WERI-Rb-1 (cell line): ENCODE measurements at regions not wholly inside any gene's neighbourhood (a gene's known extent, or its start where the extent isn't known, plus 50 kb on each side); places are given as distances from the start of the nearest gene placed in this dataset.

Source experiments
- DNase-seq: peaks from one replicate; pipeline ENCODE4 v3.0.0-alpha.2; 2020
- H3K27ac ChIP-seq: fragments of 250-450 bp; sonication (Bioruptor Pico); 2 replicates; pipeline ENCODE4 v1.5.1; 2020; ENCODE audit warnings: mild to moderate bottlenecking, moderate library complexity
- H3K27me3 ChIP-seq: fragments of 250-450 bp; sonication (Bioruptor Pico); 2 replicates; pipeline ENCODE4 v1.5.1; 2021; ENCODE audit warnings: mild to moderate bottlenecking, low read depth, moderate library complexity; ENCODE audit not compliant: insufficient read depth, severe bottlenecking
- H3K36me3 ChIP-seq: fragments of 250-450 bp; sonication (Bioruptor Pico); 2 replicates; pipeline ENCODE4 v1.5.1; 2020; ENCODE audit warnings: mild to moderate bottlenecking, moderate library complexity
- H3K4me3 ChIP-seq: 2 replicates; pipeline ENCODE4 v1.5.1; 2011; ENCODE audit warnings: low read depth, mild to moderate bottlenecking, control low read depth, low read length
- H3K9me3 ChIP-seq: fragments of 250-450 bp; sonication (Bioruptor Pico); 2 replicates; pipeline ENCODE4 v1.5.1; 2021; ENCODE audit warnings: mild to moderate bottlenecking, moderate library complexity; ENCODE audit not compliant: severe bottlenecking
- TF ChIP-seq, protein P1 (sequence below): IDR thresholded peaks from 2 replicates; pipeline ENCODE4 v1.5.1; 2011; ENCODE audit warnings: low read depth, mild to moderate bottlenecking, control low read depth, inconsistent platforms, low read length

DNA sequence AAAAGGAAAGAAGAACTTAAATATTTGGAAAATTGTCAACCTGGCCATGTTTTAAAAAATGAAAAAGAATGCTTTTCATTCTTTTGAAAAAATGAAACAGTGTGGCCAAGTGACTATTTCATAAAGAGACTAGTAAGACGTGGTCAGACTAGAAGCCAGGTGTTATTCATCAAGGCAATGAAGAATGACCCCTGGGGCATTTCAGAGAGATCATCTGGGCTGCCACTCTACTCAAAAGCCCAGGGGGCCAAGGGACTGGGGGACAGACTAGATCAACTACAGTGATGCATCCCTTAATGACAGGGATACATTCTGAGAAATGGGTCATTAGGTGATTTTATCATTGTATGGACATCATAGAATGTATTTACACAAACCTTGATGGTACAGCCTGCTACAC lies 199.4 kb downstream of the STK31 start:
- no peak overlapping the region for H3K27ac ChIP-seq
- TF ChIP-seq, protein P1, sequence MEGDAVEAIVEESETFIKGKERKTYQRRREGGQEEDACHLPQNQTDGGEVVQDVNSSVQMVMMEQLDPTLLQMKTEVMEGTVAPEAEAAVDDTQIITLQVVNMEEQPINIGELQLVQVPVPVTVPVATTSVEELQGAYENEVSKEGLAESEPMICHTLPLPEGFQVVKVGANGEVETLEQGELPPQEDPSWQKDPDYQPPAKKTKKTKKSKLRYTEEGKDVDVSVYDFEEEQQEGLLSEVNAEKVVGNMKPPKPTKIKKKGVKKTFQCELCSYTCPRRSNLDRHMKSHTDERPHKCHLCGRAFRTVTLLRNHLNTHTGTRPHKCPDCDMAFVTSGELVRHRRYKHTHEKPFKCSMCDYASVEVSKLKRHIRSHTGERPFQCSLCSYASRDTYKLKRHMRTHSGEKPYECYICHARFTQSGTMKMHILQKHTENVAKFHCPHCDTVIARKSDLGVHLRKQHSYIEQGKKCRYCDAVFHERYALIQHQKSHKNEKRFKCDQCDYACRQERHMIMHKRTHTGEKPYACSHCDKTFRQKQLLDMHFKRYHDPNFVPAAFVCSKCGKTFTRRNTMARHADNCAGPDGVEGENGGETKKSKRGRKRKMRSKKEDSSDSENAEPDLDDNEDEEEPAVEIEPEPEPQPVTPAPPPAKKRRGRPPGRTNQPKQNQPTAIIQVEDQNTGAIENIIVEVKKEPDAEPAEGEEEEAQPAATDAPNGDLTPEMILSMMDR = no peak
- H3K27me3 ChIP-seq = peaks cover 3% of the 10 kb centered on the region
- DNase-seq = no peak
- no peaks in the 10 kb centered on the region for H3K9me3 ChIP-seq
- H3K4me3 ChIP-seq = no peak overlapping the region
- H3K36me3 ChIP-seq = no peaks in the 10 kb centered on the region

GRCh38 chr7:23912065-23912464 lies 202.0 kb downstream of the STK31 start:
- DNase-seq = no peak
- no peaks in the 10 kb centered on the region for H3K9me3 ChIP-seq

GRCh38 chr7:23913016-23913415 lies 203.0 kb downstream of the STK31 start:
- Histone ChIP-seq H3K27me3 (no peaks in the 10 kb centered on the region), H3K9me3 (no peaks in the 10 kb centered on the region), H3K27ac (no peak overlapping the region), H3K4me3 (no peak overlapping the region), H3K36me3 (no peaks in the 10 kb centered on the region)
- DNase-seq = no peak
- TF ChIP-seq, protein P1 = no peak

More at GRCh38 chr7:23912065-23912464, 202.0 kb downstream of the STK31 start:
- TF ChIP-seq, protein P1 = no peak
- Histone ChIP-seq H3K27ac (no peak overlapping the region), H3K4me3 (no peak overlapping the region), H3K36me3 (no peaks in the 10 kb centered on the region), H3K27me3 (no peaks in the 10 kb centered on the region)

DNA sequence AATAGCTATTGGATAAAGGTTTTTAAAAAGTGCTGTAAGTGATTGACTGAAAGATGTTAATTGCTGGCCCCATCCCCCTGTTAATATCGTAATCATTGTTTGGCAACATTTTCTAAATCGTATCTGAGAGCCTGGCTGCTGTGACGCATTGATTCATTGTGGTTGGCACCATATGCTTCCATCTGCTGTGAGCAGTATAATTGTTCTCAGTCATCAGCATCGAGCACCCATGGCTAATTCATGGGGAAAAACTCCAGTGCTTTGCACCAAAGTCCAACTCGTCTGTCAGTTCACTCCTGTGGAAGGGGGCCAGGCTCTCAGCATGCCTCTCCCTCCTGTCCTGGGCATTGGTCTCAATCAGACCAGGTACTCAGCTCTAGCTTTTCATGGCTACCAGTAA lies 205.2 kb downstream of the STK31 start:
- Histone ChIP-seq H3K4me3 (no peak overlapping the region), H3K9me3 (no peaks in the 10 kb centered on the region), H3K27me3 (no peaks in the 10 kb centered on the region), H3K27ac (no peak overlapping the region), H3K36me3 (no peaks in the 10 kb centered on the region)
- DNase-seq = no peak
- TF ChIP-seq, protein P1 = no peak

GRCh38 chr7:23918286-23918685 lies 208.3 kb downstream of the STK31 start:
- Histone ChIP-seq H3K9me3 (no peaks in the 10 kb centered on the region), H3K36me3 (no peaks in the 10 kb centered on the region), H3K27me3 (no peaks in the 10 kb centered on the region), H3K4me3 (no peak overlapping the region), H3K27ac (no peak overlapping the region)
- TF ChIP-seq, protein P1 = no peak
- DNase-seq = no peak

- Histone ChIP-seq H3K27me3 (no peaks in the 10 kb centered on the region), H3K4me3 (no peak overlapping the region), H3K36me3 (no peaks in the 10 kb centered on the region), H3K9me3 (no peaks in the 10 kb centered on the region), H3K27ac (no peak overlapping the region)
- TF ChIP-seq, protein P1 = no peak
- no peak for DNase-seq
Measured at GRCh38 chr7:23918856-23919255, 208.8 kb downstream of the STK31 start.
